ENCODE measurements at regions not wholly inside any gene's neighbourhood (a gene's known extent, or its start where the extent isn't known, plus 50 kb on each side); places are given as distances from the start of the nearest gene placed in this dataset.

- TF ChIP-seq RAD51 (IDR thresholded peaks at IDR 0.05) (no peak), GABPA (IDR thresholded peaks at IDR 0.05; ENCODE audit: low read depth) (no peak), NRF1 (conservative IDR thresholded peaks at IDR 0.05; ENCODE audit: low read depth, low read length) (no peak), PAX8 (IDR thresholded peaks at IDR 0.05) (no peak), HDAC2 (IDR thresholded peaks at IDR 0.05) (no peak), E4F1 (IDR thresholded peaks at IDR 0.05; ENCODE audit: borderline replicate concordance, partially characterized antibody) (no peak), EGR1 (IDR thresholded peaks at IDR 0.05; ENCODE audit: borderline replicate concordance in 1 of 2, low read depth in 2 of 2, low read length in 2 of 2) (no peak)
- H3K36me3 ChIP-seq (ENCODE audit: control insufficient read depth in 2 of 2, insufficient read depth in 2 of 2, low read length in 1 of 2), result no peaks in the 10 kb centered on the region
- in situ Hi-C loops (cut with MboI), result no loop called here
- no peak overlapping the region for H3K9ac ChIP-seq (ENCODE audit: control insufficient read depth, insufficient read depth, low read length)
- no peaks in the 10 kb centered on the region for H3K79me2 ChIP-seq (ENCODE audit: control insufficient read depth, insufficient read depth, low read length)
- POLR2A ChIA-PET, result no interaction called here
- H3K27me3 ChIP-seq (replicated peaks in 1 of 2; ENCODE audit: control insufficient read depth in 2 of 2, insufficient read depth in 2 of 2, low read length in 1 of 2), result no peaks in the 10 kb centered on the region
- WGBS (ENCODE audit: insufficient coverage, insufficient replicate concordance, low lambda C conversion rate, missing lambda C conversion rate), result 30% methylated on average over 3 of the region's 3 CpGs
- ATAC-seq (no peak), DNase-seq (ENCODE audit: low read depth, low spot score) (no peak), FAIRE-seq (no peak)
- RAD21 ChIA-PET (ENCODE audit: unreplicated experiment), result no interaction called here
- SMC1A ChIA-PET (ENCODE audit: uncharacterized antibody, unreplicated experiment), result no interaction called here
- no TSS peak for BruUV-seq (replicated peaks)
- intact Hi-C loops (cut with micrococcal nuclease; ENCODE audit: unreplicated experiment), result no loop called here
- no peaks in the 10 kb centered on the region for H3K9me3 ChIP-seq (replicated peaks; ENCODE audit: control insufficient read depth, insufficient read depth, low read length)
- H4K20me1 ChIP-seq (ENCODE audit: control insufficient read depth, insufficient read depth), result no peaks in the 10 kb centered on the region
- H3K4me3 ChIP-seq, result no peak overlapping the region
- H3K27ac ChIP-seq (ENCODE audit: control insufficient read depth, insufficient read depth), result no peak overlapping the region
- CTCF ChIA-PET, result no interaction called here
- no peak overlapping the region for H2AFZ ChIP-seq (ENCODE audit: control insufficient read depth, low read depth, low read length)
- H3K4me1 ChIP-seq (ENCODE audit: control insufficient read depth, insufficient read depth, low read length), result no peaks in the 10 kb centered on the region
- H3K4me2 ChIP-seq (ENCODE audit: control insufficient read depth, insufficient read depth), result no peak overlapping the region
Measured at GRCh38 chr1:104084380-104084779, 334.7 kb downstream of the AMY1C start.

Measured in GM12878 (cell line).